Endothelial cell (in vitro differentiated cells): ENCODE measurements at regions not wholly inside any gene's neighbourhood (a gene's known extent, or its start where the extent isn't known, plus 50 kb on each side); places are given as distances from the start of the nearest gene placed in this dataset.

Experiments used
- DNase-seq: peaks from one replicate; pipeline ENCODE4 v3.0.0; 2021; ENCODE audit warnings: low spot score
- H3K27ac Mint-ChIP-seq: one replicate; pipeline ENCODE4 v1.8.0; 2021; ENCODE audit warnings: mixed read lengths, inconsistent platforms; ENCODE audit not compliant: unreplicated experiment
- H3K27me3 Mint-ChIP-seq: one replicate; pipeline ENCODE4 v1.8.0; 2021; ENCODE audit warnings: mild to moderate bottlenecking, moderate library complexity, mixed read lengths, inconsistent platforms; ENCODE audit not compliant: unreplicated experiment
- H3K36me3 Mint-ChIP-seq: one replicate; pipeline ENCODE4 v1.8.0; 2021; ENCODE audit warnings: mild to moderate bottlenecking, low read depth, mixed read lengths, inconsistent platforms; ENCODE audit not compliant: unreplicated experiment
- H3K4me1 Mint-ChIP-seq: one replicate; pipeline ENCODE4 v1.8.0; 2021; ENCODE audit warnings: mild to moderate bottlenecking, mixed read lengths, inconsistent platforms; ENCODE audit not compliant: unreplicated experiment
- H3K4me3 Mint-ChIP-seq: one replicate; pipeline ENCODE4 v1.8.0; 2021; ENCODE audit warnings: mild to moderate bottlenecking, mixed read lengths, inconsistent platforms; ENCODE audit not compliant: unreplicated experiment
- H3K9me3 Mint-ChIP-seq: one replicate; pipeline ENCODE4 v1.8.0; 2021; ENCODE audit warnings: mixed read lengths, inconsistent platforms; ENCODE audit not compliant: unreplicated experiment
- CTCF ChIP-seq: fragments of 200-600 bp; sonication (generic); IDR thresholded peaks from one replicate; pipeline ENCODE4 v1.5.0; 2021; ENCODE audit warnings: antibody characterized with exemption; ENCODE audit not compliant: unreplicated experiment

GRCh38 chr3:188059351-188059750 lies 94.6 kb upstream of the LPP start:
- TF ChIP-seq CTCF, result no peak
- Mint-ChIP-seq H3K4me3 (no peak overlapping the region), H3K27ac (no peak overlapping the region), H3K27me3 (no peaks in the 10 kb centered on the region), H3K4me1 (peaks cover 3% of the 10 kb centered on the region), H3K36me3 (no peaks in the 10 kb centered on the region), H3K9me3 (no peaks in the 10 kb centered on the region)
- no peak for DNase-seq

- no peak overlapping the region for H3K27ac Mint-ChIP-seq
- no peak overlapping the region for H3K4me3 Mint-ChIP-seq
- no peaks in the 10 kb centered on the region for H3K36me3 Mint-ChIP-seq
- no peaks in the 10 kb centered on the region for H3K9me3 Mint-ChIP-seq
- no peaks in the 10 kb centered on the region for H3K4me1 Mint-ChIP-seq
- DNase-seq, result no peak
- no peak for TF ChIP-seq CTCF
- H3K27me3 Mint-ChIP-seq, result no peaks in the 10 kb centered on the region
Observed at GRCh38 chr3:188060264-188060835, 93.6 kb upstream of the LPP start.

GRCh38 chr3:188060840-188061544 lies 93.0 kb upstream of the LPP start:
- no peak for TF ChIP-seq CTCF
- no peaks in the 10 kb centered on the region for H3K27me3 Mint-ChIP-seq
- no peaks in the 10 kb centered on the region for H3K9me3 Mint-ChIP-seq
- DNase-seq, result no peak
- H3K36me3 Mint-ChIP-seq, result no peaks in the 10 kb centered on the region
- no peak overlapping the region for H3K27ac Mint-ChIP-seq
- H3K4me3 Mint-ChIP-seq, result no peak overlapping the region
- no peaks in the 10 kb centered on the region for H3K4me1 Mint-ChIP-seq

GRCh38 chr3:188062216-188062615 lies 91.7 kb upstream of the LPP start:
- H3K27me3 Mint-ChIP-seq, result no peaks in the 10 kb centered on the region
- no peak overlapping the region for H3K27ac Mint-ChIP-seq
- DNase-seq, result no peak
- no peaks in the 10 kb centered on the region for H3K4me1 Mint-ChIP-seq
- H3K4me3 Mint-ChIP-seq, result no peak overlapping the region
- H3K9me3 Mint-ChIP-seq, result no peaks in the 10 kb centered on the region
- no peak for TF ChIP-seq CTCF
- H3K36me3 Mint-ChIP-seq, result no peaks in the 10 kb centered on the region

GRCh38 chr3:188064831-188065493 lies 89.0 kb upstream of the LPP start:
- H3K9me3 Mint-ChIP-seq, result no peaks in the 10 kb centered on the region
- H3K27ac Mint-ChIP-seq, result no peak overlapping the region
- H3K36me3 Mint-ChIP-seq, result no peaks in the 10 kb centered on the region
- peaks cover 2% of the 10 kb centered on the region for H3K27me3 Mint-ChIP-seq
- no peaks in the 10 kb centered on the region for H3K4me1 Mint-ChIP-seq
- TF ChIP-seq CTCF, result no peak
- no peak for DNase-seq
- no peak overlapping the region for H3K4me3 Mint-ChIP-seq
